HG03060 (cell line): ENCODE measurements at regions not wholly inside any gene's neighbourhood (a gene's known extent, or its start where the extent isn't known, plus 50 kb on each side); places are given as distances from the start of the nearest gene placed in this dataset.

Experiments used
- ATAC-seq: cut with Tn5 transposase; IDR thresholded peaks from one replicate; pipeline ENCODE4 v1.9.1; 2021; ENCODE audit warnings: low read depth, moderate number of reproducible peaks; ENCODE audit not compliant: unreplicated experiment

DNA sequence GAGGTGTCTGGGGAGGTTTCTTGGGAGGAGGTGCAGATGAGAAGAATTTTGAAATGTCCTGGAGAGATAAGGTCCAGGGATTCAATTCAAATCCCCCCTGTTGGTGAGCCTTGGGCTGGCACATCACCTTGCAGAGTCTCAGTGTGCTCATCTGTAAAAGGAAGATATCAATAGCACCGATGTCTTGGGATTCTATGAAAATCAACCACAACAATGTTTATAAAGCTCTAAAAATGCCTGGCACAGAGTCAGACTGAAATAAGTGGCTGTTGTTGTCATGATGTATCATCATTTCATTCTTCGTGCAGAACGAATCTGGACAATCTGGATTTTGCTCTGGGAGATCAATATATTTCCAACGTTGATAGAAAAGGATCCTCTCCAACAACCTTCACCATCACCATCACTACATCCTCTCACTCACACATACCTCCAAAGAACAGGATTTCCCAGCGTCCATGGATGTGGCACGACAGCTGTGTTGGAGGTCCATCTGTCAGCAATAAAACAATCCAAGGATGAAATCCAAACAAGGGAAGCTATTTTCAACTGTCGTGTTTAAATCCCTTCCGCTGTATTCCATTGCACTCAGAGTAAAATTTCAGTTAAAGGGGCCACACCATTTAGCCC lies 393.7 kb upstream of the DYNLRB2 start:
- ATAC-seq: no peak

DNA sequence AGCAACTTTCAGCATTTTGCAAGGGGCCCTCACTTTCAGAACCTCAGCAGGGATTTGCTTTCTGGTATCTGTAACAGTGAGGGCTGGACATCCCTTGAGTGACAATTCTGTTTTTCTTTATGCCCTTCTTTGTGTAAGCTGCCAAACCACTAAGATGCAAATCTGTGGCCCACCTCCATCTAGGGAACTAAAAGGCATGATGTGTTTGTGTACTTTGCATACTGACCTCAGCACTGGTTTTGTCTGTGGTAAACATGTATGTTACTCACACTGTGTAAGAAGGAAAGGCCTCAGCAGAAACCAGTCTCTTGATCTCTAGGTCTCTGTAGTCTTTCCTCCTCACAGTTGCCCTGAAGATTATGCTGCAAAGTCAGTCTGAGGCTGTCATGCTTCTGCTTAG lies 396.6 kb upstream of the DYNLRB2 start:
- ATAC-seq: peak; percentile 100

DNA sequence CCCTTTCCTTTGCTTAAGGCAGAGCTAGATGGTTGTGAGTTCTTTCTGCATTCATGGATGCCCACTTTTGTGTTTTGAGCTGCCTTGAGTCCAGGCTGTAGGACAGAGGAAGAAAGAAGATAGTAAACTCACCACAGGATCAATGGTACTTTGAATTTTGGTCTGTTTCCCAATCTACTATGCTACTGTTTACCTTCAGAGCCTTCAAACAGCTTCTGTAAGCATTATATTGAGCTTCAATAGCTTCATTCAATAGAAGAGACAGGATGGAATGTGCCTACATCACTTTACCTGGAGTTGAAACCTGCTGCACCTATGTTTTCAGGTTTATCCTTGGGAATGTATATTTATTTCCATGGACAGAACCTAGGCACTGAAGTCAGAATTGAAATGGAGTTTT lies 397.9 kb upstream of the DYNLRB2 start:
- no peak for ATAC-seq

DNA sequence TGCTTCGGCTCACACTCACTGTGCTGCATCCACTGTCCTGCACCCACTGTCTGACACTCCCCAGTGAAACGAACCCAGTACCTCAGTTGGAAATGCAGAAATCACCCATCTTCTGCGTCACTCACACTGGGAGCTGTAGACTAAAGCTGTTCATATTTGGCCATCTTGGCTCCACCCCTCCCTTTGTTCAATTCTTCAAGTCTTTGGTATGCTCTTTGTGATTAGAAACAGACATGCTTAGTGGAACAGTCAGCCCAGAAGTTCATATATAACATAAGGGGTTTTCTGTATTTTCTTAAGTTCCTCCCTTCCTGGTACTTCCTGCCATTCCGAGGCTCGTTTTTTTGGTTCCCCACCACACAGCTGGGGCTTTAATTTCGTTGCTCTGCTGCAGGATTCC lies 398.5 kb upstream of the DYNLRB2 start:
- ATAC-seq: no peak

DNA sequence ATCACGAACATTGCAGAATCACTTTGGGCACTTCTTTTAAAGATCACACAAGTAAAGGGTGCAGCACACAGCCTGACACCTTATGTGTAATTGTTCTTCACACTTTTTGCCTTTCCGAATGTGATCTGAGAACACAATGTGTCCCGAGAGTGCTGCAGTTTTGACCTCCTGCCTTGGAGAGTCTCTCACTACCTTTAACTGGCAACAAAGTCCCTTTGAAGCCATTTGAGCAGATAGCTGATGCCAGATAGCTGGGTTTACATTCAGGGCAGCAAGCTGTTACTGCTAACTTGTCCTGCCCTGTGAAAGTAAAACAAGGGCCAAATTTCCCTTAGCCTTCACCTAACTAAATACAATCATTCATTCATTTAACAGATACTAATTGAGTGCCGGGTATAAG lies 411.0 kb upstream of the DYNLRB2 start:
- no peak for ATAC-seq

DNA sequence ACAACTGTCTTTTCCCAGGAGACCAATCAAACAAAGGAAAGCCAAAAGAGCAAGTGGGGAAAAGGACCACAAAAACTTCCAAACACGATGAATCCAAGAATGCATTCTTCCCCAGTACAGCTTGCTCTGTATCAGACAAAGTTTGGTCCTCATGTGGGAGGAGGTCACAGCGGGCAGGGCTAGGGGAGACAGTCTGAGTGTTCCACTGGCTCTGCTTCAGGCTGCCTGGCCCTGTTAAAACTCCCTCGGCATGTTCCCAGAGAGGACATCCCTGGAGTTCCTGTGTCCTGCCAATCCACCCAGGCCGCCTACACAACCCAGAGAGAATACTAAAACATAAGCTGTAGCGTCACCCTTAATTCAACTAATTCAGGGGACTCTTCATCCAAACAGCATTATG lies 415.1 kb upstream of the DYNLRB2 start:
- ATAC-seq: no peak

DNA sequence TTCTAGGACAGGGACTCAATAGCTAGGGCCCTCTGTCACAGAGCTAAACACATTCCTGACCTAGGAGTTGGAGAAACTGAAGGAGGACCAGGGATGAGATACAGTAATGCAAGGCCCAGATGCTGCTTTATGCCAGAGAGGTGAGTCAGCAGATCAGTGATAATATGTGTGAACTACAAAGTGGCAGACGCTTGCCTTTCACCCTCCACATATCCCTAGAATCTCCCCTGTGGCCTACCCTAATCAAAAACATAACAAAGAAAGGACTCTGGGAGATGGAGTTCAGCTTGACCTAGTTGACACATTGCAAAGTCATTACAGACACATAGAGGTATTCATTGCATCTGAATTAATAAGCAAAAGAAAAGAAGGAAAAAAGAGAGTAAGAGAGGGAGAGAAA lies 417.6 kb upstream of the DYNLRB2 start:
- ATAC-seq: no peak

DNA sequence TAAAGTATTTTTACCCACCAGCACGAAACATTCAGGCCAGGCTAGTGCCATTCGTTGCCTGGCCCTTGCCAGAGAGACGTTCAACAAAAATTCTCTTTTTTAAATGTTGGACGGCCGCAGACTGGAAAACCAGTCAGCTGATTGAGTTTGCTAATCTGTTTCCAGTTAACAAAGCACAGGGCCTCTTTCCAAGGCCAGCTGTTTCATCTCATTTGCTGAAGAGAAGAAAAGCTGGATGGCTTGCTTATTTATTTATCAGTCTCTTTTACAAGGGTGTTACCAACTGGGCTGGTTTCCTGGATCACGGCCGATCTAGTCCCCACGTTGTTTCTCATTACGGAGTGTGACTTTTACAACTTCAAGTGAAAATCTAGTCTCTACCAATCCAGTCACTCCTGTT lies 418.7 kb upstream of the DYNLRB2 start:
- no peak for ATAC-seq

DNA sequence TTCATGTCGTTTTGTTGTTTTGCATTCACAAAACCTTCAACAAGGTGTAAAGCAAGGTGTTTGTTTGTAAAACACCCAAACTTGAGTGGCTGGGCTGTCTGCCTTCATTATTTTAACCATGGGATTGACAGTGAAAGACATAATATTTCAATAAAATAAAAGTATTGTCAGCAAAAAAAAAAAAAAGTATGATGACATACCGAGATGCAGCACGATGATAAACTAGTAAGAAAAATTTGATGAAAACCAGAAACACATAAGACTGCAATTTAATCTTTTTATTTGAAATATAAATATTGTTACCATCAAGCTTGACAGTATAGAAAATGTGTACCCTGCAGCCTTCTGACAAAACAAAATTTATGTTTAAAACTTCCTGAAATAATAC lies 419.3 kb upstream of the DYNLRB2 start:
- no peak for ATAC-seq

DNA sequence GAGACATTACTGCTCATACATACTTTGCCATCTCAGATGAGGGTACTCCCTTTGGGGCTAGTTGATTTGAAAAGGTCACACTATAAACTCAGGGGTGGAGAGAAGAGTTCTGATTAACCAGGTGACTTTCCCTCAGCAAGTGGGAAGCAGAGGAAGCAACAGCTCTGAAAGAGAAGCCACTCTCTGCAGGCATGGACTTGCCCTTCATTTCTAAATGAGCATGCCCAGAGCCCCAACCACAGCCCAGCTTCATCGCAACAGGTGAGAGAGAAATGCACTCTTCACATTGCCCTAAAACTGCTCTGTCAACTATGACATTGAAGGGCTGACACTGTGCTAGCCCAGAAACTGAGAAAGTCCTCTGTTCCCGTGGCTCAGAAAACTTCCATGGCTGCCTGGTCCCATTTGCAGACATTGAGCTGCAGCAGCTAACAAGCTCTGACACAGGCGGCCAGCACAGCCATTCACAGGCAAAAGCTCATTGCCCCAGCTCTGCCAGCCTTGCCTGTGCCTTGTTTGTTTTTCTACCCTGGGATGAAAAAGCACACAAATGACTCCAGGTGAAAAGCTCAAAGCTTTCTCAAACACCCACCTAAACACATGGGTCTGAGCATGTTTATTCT lies 419.8 kb upstream of the DYNLRB2 start:
- no peak for ATAC-seq

DNA sequence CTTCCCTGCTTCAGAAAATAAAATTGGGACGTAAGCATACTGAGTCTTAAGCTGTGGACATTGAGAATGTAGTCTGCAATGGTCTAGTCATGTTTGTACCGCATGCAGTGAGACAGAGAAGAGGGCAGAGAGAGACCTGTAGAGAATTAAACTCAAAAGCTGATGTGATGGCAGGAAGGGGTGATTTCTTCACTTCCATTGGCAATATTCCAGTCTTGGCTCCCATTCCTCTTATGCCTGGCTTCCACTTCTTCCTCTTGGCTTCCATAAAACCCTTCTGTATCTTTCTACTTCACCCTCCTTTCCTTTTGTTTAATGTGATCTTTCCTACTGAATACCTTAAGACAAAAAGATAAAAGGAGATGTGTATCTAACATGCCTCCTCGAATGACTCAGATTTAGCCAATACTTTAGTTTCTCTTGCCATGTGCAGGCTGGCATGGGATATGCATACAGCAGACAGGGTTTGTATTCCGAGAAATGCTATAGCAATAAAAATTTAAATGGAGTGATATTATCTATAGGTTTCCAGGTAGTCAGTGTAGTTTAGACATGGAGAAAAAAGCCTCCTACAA lies 423.1 kb upstream of the DYNLRB2 start:
- no peak for ATAC-seq

DNA sequence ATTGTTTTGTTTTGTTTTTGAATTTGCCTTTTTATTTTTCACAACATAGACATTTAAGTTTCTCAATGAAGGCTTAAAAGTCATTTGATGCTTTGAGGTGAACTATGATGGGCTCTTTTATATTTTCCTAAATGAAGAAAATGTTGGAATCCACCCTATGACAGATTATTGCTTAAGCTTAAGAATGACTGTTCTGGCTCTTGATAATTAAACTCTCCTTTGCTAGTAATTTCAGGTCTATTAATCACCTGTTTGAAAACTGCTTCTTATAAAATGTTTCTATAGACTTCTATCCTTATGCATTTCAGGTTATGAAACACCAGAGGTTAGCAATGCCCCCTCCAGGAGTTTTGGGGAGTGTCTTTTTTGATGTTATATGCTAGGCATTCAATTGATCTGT lies 424.1 kb upstream of the DYNLRB2 start:
- no peak for ATAC-seq

DNA sequence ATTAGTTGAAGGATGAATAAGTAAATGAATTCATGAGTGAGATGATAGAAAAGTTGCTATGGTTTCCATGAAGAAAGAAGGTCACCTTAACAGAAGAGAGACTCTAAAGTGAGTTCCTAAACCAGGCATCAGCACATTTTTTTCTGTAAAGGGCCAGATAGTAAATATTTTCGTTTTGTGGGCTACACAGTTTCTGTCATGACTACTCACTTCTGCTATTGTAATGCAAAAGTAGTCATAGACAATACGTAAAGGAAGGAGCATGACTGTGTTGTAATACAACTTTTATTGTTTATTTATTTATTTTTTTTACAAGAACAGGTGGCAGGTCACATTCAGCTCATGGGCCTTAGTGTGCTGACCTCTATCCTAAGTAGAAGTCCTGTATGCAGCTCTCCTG lies 426.1 kb upstream of the DYNLRB2 start:
- ATAC-seq: no peak

DNA sequence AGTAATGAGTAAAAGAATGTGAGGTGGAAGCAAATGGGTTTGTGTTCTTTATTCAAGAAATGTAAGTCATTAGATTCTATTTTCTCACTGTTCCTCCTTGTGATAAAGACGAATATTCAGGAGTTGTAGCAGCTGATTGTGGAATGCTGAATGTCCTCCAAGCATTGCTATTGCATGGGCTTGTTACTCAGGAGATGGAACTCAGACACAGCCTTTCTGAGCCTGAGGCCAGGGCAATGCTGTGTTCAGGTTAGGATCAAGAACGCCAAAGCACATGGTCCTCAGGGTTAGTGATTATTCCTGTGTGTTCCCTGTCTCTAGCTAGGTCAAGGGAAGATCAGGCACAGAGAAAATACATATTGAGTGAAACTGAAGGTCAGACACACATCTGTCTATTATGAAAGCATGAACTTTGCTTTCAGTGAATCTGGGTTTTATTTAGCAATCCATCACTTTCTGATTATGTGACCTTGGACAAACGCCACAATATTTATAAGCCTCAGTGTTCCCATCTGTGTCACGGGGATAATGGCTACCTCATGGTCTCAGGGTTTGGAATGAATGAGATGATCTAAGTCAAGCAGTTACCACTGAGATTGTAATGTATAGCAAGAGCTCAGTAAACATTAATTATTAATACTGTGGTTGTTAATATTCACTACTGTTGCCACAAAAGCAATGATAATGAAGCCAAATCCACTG lies 426.8 kb upstream of the DYNLRB2 start:
- no peak for ATAC-seq

DNA sequence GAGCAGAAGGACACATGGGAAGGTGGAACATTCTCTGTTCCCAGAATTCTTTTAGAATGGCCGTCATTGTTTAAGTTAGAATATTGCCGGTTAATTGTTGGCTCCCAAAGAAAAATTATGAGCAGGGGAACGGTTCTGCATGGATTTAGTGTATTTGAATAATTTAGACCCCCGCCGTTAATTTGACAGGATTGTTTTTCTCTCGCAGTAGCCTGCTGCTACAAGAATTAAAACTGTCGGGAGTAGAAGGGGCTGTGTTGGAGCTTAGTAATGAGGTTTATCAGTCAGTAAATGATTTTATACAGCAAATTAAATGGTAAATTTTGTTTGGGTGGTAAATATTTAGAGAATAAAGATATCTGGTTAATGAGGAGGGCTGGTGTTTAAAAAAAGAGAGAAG lies 431.2 kb upstream of the DYNLRB2 start:
- ATAC-seq: no peak

DNA sequence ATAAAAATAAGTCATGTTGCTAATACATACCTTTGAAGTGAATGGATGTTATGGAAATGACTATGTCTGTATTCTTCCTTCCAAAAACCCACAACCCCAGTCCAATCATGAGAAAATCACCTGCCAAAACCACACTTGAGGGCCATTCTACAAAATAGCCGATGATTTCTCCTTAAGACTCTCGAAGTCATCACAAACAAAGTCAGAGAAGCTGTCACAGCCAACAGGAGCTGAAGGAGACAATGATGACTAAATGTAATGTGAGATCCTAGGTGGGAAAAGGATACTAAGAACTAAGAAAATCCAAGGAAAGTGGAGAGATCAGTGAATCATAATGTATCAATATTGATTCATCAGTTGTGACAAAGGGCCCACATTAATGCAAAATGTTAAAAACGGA lies 432.9 kb upstream of the DYNLRB2 start:
- ATAC-seq: no peak

DNA sequence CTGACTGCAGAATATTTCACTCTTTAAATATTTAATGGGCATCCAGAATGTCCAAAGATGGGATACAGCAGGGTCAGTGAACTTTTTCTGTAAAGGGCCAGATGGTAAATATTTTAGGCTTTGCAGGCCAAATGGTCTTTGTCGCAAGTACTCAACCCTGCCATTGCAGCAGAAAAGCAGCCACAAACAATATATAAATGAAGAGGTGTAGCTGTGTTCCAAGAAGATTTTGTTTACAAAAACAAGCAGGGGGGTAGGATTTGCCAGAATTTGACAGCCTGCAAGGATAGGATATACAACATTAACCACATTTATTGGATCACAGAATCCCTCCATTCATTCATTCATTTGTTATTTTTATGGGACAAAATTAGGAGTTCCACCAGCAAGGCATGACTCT lies 435.0 kb upstream of the DYNLRB2 start:
- ATAC-seq: no peak

DNA sequence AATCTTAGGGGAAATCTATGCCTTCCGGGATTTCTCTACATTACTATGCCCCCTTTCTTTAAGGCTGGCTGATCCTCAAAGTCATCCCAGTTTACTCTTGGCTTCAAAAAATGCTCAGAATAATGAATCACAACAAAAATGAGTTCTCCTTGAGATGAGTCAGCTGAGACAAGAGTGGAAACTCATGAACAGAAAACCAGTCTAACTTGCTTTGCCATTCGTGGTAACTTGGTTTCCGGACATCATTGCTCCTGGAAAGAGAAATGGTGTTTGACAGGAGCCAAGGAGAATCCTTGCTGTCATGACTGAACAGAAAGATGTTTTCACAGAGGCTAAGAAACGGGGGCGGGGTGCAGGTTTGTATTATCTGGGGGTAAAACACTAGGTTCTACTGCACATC lies 435.6 kb upstream of the DYNLRB2 start:
- no peak for ATAC-seq

DNA sequence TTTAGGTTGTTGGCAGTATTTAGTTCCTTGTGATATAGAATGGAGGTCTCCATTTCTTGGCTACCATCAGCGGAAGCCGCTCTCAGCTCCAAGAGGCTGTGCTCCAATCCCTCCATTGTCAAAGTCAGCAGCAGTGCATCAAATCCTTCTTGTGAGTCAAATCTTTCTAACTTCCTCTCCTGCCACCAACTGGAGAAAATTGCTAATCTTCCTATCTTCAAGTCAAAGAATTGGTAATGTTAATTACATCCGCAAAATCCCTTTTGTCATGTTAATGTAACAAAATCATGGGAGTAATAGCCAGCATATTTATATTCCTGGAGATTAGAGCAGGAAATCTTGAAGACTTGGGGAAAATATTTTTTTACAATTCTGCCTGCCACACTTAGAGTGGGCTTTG lies 436.4 kb upstream of the DYNLRB2 start:
- ATAC-seq: no peak

DNA sequence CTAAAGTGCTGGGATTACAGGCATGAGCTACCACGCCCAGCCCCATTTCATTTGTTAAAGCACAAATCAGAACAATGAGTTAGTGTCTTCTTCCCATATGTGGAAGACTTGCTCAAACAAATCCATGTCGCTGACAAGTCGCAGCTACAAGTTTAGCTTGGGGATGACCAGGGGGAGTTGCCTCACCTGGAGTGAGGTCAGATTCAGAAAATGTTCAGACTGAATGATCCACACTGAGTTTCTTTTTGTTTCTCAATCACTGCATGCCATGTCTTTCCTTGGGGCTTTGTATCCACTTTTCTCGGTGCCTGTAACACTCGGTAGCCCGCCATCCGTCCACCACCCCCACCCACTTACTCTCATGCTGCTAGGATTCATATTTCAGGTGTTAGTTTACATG lies 437.3 kb upstream of the DYNLRB2 start:
- no peak for ATAC-seq

DNA sequence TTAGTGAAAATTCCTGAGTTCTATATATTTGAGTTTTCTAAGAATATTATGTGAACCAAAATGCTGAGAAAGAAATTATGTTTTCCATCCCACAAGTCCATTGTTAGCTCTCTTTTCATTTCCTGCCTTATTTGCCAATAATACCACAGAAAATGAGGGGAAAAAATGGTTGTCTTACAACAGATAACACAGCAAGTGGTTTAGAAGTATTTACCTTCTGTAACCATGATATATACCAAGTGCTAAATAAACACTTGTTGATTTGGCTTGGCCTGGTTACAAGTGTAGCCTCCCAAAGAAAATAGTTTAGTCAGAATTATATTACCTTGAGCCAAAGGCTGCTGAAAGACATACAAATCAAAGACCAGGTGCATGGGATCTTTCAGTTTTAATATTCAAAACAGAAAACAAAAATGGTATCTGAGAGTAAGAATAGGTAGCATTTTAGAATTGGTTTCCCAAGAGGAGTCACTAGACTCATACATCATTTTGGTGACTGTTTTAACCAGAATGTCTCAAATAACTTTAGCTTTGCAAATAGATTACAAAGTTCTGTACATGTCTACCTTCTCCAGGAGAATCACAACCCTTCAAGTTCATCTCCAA lies 439.8 kb upstream of the DYNLRB2 start:
- no peak for ATAC-seq
